NCI-H2171 (cell line): ENCODE measurements at regions not wholly inside any gene's neighbourhood (a gene's known extent, or its start where the extent isn't known, plus 50 kb on each side); places are given as distances from the start of the nearest gene placed in this dataset.
"Not testable (repeated sequence)": the region's sequence is repeated elsewhere in the genome, so short reads cannot be mapped to it uniquely, and the experiment has no call there.

Experiments used
- DNase-seq: peaks from one replicate; lab custom pipeline; 2025; lab: John Stamatoyannopoulos, UW

DNA sequence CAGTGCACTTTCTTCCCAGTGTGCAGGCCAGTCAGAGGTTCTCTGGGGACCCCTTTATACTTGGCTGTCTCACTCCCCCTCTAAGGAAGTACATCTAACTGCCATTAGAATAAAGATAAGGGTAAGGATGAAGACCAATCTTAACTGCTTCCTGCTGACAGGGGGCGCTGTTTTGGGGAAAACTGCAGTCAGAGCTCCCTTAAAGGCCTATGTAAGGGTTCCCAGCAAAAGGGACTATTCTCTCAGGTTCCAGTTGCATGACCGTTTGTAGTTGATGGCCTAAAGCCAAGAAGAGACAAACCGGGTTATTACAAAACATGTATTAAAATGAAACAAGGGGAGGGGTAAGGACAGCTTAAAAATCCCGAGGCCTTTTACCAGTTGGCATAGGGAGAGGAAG, 115.6 kb upstream of the SPIN4 start:
- no peak for DNase-seq

DNA sequence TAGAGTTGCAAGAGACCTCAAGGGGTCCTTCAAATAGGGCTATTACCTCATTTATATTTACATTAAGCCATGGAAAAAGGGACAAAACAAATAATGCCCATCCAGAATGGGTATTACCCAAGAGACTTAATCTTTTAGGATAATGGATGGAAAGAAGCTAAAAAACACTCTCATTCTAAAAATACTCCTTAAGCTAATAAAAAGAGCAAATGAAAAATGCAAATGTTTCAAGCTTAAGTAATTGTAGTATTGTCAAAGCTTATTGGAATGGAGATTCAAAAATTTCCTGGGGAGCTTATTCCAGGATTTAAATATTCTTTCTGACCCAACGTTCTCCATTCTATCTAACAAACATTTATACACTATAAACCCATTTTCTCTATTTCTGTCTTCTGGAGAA, 107.8 kb upstream of the SPIN4 start:
- no peak for DNase-seq

DNA sequence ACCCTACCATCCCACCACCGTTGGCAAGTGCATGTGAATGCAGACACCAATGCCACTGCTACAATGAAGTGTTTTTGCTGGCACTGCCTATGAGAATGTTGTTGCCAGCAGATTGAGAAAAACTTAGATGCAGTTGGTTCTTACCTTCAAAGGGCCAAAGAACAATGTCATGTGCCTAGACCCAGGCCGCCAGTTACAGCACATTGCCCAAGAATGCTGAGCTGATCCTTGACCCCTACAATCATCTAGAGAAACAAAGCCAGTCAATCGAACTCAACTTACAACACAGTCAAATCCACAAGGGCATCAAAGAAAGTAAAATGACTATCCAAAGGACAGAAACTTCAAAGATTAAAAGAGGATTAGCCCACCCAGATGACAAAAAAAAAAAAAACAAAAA, 102.4 kb upstream of the SPIN4 start:
- no peak for DNase-seq

DNA sequence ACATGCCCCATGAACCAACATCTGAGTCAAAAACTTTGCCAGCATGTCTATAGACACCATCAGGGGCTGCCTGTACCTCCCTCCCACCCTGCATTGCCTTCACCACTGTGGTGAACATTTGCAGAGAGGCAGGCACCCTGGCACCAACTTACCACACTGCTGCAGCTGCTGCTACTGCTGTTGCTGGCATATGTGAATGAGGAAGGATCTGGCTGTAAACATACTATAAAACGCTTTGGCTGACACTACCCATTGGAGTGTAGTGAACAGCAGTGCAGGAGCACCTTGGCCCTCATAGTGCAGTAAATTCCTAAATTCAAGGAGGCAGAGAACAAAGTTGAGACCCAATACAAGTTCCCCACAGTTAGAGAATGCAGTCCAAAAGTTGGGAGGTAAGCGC, 90.6 kb upstream of the SPIN4 start:
- no peak for DNase-seq

DNA sequence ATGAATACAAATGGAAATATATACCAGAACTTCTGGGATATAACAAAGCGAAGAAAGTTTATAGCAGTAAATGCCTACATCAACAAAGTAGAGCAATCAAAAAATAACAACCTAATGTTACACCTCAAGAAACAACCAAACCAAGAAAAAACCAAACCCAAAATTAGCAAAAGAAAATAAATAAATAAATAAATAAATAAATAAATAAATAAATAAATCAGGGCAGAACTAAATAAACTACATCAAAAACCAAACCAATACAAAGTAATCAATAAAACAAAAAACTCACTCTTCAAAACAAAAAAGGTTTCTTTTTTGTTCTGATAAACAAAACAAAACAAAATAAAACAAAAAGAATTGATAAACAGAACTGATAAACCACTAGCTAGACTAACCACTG, 88.4 kb upstream of the SPIN4 start:
- DNase-seq = no peak

DNA sequence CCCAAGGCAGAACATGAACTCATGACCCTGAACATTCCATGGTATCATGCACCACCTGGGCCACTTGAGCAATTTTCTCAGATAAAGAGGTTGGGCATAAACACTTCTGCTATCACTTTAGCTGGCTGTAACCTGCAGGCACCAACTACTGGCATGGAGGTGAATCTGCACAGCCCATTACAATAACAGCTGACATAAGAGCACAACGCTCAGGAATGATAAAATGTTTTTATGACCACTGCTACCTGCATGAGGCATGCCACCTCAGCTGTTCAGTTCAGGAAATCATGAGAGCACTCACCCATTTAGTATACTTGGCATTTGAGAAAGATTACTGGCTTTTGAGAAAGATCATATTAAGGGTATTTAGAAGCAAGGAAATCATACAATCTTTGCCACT, 85.7 kb upstream of the SPIN4 start:
- DNase-seq = no peak

DNA sequence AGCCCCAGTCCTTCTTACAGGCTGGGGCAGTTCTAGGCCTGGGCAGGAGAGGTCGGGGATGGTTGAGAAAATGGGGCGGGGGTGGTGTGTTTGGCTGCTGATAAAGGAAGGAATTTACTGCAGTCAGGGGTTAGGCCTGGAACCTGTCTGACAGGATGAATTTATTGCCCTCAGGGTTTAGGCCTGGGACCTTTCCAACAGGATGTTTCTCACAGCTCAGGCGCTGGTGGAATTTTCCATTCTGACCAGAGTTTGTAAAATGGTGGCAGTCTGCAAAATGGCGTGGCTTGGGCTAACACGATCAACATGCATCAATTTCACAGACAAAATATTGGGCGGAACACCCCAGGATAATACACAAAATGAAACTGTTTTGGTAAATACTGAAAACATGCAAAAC, 83.5 kb upstream of the SPIN4 start:
- no peak for DNase-seq

DNA sequence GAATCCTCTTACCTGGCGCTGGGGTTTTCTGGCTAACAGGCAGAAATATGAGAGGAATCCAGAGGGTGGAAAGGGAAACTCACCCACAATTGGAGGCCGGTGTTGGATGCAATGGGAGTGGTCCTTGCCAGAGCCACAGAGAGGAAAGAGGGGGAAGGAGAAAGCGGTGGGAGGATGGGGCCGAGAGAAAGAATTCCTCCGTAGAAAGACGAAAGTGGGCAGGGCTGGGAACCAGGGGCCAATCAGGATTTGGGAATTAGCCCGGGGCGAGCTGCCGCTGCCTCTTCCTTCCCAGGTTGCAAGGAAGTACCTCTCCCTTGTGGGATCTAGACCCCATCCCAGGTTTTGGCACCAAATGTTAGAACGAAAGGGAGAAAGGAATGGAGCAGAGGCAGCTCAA, 83.1 kb upstream of the SPIN4 start:
- no peak for DNase-seq

DNA sequence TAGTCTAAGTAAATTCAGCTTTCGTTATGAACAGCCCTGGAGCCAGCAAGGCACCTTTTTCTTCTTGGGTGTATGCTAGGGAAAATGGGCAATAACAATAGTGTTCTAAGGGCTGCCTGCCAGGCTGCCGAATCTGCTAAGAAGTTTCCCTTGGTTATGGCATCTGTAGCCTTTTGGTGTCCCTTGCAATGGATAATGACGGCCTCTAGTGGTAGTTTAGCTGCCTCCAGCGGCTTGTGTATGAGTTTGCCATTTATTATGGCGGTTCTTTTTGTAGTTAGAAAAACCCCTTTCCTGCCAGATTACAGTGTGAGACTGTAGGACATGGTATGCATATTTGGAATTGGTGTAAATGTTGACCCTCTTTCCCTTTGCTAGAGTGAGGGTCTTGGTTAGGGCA, 78.9 kb upstream of the SPIN4 start:
- DNase-seq = no peak

DNA sequence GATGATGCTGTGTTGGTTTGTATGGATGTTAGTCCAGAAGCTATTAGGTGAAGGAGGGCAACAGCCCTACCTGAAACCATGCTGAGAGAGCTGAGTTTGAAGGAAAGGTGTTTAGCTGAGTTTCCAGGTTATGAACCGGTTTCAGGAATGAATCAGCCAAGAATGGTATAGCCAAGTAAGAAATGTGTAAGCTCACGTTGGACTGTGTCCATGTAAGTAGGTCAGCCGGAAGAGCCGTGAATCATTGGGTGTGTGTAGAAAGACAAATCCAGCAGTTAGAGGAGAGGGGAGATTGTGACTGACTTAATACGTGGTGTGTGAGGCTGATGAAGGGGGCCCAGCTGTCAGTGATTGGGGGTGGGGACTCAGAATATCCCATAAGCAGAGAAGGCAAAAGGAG, 77.2 kb upstream of the SPIN4 start:
- DNase-seq = no peak

DNA sequence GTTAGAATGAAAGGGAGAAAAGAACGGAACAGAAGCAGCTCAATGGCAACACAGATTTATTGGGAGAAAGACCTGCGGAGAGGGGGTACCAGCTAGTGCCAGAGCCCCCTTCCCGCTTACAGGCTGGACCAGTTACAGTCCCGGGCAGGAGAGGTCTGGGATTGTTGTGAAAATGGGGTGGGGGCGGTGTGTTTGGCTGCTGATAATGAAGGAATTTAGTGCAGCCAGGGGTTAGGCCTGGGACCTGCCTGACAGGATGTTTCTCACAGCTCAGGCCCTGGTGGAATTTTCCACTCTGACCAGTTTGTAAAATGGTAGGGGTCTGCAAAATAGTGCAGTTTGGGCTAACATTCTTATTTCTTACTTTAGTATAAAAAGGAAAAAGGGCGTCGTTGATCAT, 75.4 kb upstream of the SPIN4 start:
- no peak for DNase-seq

DNA sequence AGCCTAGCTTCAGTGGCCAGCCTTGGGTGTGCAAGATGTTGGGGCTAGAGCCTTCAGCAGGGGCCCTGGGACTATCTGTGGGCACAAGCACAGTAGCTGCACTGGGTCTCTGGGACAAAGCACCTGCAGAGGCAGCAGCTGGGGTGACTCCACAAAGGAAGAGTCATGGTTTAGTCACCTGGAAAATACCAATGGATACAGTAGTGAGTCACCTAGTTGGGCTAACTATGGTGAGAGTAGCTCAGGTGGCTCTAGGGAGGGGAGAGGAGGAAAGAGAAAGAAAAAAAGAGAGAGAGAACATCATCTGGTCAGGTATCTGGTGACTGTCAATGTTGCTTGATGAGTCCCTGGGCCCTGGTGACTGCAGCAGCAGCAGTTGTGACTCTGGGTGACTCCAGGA, 72.9 kb upstream of the SPIN4 start:
- DNase-seq = no peak

DNA sequence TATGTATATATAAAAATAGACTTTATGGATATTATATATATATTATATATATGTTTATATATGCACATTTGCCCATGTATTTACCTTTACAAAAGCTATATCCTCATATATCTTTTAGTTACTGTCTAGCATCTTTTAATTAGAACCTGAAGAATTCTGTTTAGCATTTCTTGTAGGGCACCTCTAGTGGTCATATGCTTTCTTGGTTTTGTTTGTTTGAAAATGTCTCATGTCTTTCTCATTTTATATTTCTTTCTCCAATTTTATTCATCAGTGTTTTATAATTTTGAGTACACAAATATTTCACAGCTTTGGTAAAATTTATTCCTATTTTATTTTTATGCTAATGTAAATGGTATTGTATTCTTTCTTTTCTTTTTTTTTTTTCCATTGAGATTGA, 70.3 kb upstream of the SPIN4 start:
- no peak for DNase-seq

DNA sequence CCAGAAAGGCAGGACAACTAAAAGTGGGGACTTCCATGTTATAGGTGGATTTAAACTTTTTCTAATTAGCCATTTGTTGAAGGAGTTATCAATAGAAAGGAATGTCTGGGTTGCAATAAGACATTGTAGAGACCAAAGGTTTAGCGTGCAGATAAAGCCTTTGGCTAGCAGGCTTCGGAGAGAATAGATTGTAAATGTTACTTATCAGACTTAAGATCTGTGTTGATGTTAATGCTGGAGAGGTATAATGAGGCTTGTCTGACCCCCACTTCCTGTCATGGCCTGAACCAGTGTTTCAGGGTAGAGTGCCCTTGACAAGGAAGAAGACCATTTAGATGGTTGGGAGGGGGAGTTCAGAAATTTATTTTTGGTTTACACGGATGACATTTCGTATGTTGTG, 67.1 kb upstream of the SPIN4 start:
- no peak for DNase-seq

DNA sequence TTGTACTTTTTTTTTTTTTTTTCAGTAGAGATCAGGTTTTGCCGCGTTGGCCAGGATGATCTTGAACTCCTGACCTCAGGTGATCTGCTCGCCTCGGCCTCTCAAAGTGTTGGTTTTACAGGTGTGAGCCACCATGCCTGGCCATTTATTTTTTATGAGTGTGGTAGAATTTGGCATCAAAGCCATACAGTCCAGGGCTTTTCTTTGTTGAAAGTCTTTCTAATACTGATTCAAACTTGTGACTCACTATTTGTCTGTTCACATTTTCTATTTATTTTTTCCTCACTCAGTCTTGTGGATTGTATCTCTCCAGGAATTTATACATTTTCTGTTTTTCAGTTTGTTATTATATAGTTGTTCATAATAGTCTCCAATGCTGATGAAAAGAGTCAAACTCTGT, 66.5 kb upstream of the SPIN4 start:
- DNase-seq = no peak

DNA sequence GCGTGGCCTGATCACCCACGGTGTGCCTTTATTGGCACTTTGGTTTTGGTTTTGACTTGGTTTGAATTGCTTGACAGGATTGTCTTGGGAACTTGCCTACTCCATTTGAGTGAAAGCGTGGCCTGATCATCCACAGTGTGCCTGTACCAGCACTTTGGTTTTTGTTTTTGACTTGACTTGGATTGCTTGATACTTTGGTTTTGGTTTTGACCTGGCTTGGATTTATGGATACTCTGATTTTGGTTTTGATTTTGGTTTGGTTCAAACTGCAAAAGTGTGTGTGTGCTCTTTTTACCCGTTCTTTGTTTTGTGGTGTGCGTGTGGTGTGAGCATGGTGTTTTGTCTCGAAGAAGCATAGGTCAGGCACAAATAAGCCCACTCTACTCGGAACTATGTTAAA, 58.8 kb upstream of the SPIN4 start:
- DNase-seq = not testable (repeated sequence)

DNA sequence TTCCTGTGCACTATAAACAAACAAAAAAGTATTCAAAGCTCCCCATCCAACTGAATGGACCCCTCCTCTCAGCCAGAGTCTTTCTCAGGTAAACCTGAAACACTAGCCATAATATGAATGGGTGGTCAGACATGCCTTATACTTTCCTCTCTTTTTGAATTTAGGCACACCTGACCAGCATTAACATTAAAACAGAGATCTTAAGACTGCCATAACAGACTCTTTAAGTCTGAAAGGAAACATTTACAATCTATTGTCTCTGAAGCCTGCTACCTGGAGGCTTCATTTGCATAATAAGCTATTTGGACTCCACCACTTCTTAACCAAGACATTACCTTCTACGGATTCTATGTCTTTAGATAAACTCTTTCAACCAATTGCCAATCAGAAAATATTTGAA, 56.9 kb upstream of the SPIN4 start:
- DNase-seq = no peak

DNA sequence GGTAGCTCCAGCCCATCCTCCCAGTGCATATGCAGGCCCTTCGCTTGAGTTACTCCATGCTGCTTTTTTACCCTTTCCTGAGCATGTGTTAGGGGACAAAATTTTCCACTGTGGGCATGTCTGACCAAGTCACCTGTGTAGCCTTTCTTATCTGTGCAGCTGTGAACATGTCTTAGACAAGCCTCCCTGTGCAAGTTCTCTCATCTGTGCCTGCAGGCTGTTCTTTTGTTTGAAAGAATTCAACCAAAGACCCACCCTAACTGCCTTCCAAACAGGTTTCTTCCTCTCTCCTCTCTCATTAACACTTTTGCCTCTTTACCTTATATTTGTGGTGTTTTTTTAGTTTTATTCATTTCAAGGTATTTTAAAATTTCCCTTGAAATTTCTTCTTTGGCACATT, 53.2 kb upstream of the SPIN4 start:
- DNase-seq = no peak

DNA sequence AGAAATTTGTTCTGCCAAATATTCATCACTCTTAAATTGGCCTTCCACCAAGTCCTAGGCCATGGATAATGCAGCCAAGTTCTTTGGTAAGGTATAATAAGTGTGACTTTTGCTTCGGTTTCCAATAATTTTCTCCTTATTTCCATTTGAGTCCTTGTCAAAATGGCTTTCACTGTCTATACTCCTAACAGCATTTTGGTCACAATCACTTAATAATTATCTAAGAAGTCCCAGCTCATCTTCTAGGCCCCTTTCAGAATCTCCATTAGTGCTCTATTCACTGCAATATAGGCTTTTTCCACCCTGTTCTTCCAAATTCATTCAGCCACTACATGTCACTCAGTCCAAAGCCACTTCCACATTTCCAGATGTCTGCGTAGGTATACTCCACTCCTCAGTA, 51.0 kb upstream of the SPIN4 start:
- DNase-seq = no peak
